DMS153 treated with DMSO at 0.1 percent for 48 hours (cell line): ENCODE measurements at regions not wholly inside any gene's neighbourhood (a gene's known extent, or its start where the extent isn't known, plus 50 kb on each side); places are given as distances from the start of the nearest gene placed in this dataset.
"Not testable (repeated sequence)": the region's sequence is repeated elsewhere in the genome, so short reads cannot be mapped to it uniquely, and the experiment has no call there.

Experiments used
- DNase-seq: peaks from one replicate; lab custom pipeline; 2025; ENCODE audit not compliant: unreplicated experiment; lab: John Stamatoyannopoulos, UW

DNA sequence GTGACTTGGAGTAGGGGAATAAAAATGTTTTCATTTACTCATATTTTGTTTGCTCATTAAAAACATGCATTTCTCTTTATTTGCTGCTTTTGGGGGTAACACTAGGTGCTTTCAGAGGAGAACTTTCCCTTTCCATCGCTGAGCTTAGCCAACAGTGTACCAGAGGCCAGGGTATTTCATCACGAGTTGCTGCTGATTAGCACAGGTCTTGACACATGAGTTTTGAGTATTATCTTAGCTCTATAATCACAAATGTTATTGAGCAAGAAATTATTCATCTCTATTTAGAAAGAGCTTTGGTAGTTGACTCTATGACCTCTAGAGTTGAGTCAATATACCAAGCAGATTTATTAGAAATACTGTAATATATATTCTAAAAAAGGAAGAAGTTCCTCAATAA, 375.9 kb downstream of the NXPH1 start:
- no peak for DNase-seq

DNA sequence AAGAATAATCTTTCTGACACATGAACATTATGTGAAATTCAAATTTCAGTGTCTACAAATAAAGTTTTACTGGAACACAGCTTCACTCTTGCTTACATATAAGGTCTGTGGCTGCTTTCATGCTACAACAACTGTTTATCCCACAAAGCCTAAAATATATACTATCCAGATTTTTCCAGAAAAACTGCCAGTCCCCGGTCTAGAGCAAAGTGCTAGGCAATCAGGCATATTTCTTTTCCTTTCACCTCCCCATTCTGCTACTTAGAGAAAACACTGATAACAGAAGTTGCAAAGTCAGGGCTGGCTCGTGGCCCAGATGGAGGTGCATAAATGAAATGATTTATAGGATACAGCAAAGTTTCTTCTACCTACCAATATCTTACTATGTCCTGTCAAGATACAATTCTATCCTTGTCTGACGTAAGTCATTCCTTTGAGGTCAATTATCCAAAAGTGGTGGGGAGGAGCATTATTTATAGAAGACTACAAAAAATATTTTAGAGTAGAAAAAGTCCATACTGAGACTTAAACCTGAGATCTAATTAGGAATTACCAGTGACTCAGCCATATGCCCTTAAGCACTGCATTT, 384.1 kb downstream of the NXPH1 start:
- no peak for DNase-seq

DNA sequence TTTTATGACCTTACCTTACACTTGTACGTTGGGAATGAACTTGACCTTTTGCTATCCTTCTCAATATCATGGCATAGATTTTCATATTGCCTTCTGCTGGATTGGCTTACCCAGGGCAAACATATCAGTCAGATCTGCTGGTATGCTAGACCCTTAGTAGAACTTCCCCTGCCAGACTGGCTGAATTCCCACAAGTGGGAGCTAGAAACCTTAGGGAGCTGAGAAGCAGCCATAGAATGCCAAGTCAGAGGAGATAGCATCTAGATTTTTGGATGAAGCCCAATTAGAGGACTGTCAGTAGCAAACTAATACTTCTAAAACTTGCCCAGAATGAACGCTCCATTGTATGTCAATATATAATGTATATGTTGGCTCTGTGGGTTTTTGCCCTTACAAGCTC, 385.0 kb downstream of the NXPH1 start:
- DNase-seq: no peak

DNA sequence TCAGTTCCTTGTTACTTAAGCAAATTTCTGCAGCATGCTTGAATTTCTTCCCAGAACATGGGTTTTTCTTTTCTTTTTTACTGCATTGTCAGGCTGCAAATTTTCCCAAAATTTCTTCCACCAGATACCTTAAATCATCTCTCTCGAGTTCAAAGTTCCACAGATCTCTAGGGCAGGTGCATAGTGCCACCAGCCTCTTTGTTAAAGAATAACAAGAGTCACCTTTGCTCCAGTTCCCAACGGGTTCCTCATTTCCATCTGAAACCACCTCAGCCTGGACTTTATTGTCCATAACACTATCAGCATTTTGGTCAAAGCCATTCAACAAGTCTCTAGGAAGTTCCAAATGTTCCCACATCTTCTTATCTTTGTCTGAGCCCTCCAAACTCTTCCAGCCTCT, 389.2 kb downstream of the NXPH1 start:
- DNase-seq: no peak

DNA sequence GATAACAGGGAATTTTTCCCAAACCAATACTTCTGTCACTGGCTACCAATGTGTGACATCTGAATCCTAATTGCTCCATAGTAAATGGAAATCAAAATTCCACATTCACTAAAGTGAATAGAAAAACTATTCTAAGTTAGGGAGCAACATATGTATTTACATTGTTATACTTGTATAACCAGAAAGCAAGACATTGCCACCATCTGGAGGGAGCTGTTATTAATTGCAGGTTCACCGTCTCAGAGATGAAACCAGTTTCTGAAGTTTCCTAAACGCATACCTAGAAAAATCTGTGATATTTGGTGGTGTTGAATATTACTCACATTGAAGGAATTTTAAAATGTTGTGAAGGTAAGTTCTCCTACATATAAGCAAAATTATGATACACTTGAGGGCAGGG, 390.1 kb downstream of the NXPH1 start:
- DNase-seq: no peak

DNA sequence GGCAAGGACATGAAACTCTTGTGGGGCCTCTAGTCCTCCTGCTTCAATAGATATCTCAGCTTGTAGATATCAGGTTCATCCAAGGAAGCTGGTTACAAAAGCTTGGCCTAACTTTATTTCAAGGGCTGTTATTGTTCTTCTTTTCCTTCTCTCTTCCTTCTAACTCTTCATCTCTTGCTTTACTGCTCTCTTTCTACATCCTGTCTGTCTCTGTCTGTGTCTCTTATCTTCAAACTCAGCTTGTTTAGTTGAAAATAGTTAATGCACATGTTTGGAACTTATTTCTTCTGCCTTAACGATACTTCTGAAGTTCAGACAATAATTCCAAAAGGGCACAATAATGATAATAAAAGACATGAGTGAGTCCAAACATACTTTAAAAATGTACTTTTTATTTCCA, 393.9 kb downstream of the NXPH1 start:
- no peak for DNase-seq

DNA sequence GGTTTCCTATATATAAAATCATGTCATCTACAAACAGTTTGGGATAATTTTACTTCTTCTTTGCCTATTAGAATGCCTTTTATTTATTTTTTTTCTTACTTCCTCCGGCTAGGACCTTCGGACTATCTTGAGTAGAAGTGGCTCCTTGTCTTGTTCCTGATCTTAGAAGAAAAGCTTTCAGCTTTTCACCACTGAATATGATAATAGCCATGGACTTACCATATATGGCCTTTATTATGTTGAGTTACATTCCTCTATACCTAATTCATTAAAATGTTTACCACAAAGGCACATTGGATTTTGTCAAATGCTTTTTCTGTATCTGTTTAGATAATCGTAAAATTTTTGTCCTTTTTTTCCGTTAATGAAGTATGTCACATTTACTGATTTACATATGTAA, 395.7 kb downstream of the NXPH1 start:
- no peak for DNase-seq

DNA sequence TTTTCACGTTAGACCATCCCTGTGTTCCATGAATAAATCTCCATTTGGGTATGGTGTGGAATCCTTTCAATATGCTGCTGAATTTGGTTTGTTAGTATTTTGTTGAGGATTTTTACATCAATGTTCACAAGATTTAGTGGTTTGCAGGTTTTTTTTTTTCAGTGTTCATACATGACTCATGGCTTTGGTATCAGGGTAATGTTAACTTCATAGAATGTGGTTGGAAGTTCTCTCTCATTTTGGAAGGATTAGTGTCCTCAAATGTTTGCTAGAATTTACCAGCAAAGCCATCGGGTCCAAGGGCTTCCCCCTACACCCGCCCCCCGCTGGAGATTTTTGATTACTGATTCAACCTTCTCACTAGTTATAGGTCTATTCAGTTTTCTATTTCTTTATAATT, 398.0 kb downstream of the NXPH1 start:
- DNase-seq: no peak

DNA sequence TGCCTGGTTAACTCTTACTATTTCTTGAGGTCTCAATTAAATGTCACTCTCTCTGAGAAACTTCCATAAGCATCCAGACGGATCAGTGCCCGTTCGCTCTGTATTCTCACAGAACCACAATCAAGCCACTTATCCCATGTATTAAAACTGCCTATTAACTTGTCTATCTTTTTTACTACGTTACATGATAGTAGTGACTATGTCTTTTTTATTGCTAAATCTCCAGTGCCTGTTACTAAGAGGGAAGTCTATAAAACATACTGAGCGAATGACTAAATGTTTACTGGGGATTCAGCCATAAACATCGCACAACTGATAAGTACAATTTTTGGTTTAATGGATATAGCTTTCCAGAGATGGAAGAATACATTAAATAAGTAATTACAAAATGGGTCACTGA, 399.9 kb downstream of the NXPH1 start:
- no peak for DNase-seq

DNA sequence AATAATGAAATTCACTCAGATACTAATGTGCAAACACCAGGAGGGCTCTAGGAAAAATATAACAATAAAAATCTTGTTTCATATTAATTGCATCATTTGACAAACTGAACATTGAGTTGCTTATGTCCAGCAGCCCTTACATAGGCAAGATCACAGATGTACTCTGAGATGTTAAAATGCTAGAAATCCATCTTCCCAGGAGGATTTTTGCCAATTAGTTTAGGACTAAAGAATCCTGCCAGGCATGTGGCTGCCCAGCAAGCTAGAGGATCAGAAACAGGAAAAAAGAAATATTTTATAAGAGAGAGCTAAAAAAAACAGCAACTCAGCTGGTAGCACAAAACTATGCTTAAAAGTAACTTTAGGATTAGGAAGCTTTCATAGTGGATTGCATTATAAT, 407.8 kb downstream of the NXPH1 start:
- DNase-seq: no peak

DNA sequence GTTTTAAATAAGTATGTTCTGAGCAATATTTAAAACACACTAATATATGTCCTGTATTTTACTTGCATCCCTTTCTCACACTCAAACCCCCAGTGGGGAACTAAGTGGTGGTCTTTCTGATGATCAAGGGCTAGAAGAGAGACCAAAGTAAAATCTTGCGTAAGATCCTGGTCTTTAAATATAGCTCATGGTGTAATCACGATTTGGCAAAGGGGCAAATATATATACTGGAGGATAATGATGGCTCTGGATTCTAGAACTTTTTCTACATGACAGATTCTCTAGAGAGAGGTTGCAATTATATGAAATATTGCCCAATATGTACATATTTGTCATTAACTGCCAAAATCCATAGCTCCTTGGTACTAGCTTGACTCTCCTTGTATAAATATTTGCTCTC, 438.3 kb downstream of the NXPH1 start:
- no peak for DNase-seq

DNA sequence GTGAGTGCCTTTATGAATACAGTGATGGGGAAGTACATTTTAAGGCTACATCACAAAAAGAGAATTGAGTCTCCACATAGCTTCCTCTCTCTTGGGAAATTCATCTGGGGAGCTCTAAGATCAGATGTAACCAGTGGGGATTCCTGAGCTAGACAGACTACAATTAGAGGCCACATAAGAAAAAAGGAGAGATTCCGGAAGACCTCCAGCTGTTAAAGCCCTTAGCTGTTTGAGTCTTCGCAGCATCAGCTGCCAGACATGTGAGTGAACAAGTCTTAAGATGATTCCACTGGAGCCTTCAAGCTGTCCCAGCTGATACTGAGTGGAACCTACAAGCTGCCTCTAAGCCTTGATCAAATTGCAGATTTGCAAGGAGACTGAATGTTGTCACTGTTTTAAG, 448.5 kb downstream of the NXPH1 start:
- DNase-seq: no peak

DNA sequence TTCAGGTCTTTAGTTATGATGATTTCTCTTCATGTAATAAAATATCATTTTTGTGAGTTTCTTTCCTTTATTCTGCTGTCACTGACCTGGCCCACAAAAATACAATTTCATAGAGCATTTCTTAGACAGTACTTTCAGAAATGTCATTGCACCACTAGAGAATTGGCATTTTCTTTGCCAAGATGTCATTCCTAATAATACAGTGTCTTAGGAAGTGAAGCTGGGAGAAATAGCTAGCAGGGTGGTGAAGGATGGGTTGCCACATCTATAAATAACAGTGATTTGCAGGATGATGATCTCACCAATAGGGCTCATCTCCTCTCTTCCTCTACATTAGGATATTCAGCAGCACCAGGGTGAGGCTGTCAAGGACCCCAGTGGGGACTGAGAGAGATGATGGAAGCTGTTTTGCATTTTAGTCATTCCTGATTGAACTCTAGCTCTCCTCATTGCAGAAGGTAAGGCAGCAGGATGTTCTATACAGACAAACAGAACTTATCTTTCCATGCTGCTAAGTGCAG, 452.1 kb downstream of the NXPH1 start:
- DNase-seq: no peak

DNA sequence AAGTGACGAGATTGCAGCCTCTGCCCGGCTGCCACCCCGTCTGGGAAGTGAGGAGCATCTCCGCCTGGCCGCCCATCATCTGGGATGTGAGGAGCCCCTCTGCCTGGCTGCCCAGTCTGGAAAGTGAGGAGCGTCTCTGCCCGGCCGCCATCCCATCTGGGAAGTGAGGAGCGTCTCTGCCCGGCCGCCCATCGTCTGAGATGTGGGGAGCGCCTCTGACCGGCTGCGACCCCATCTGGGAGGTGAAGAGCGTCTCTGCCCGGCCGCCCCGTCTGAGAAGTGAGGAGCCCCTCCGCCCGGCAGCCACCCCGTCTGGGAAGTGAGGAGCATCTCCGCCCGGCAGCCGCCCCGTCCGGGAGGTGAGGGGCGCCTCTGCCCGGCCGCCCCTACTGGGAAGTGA, 456.9 kb downstream of the NXPH1 start:
- DNase-seq: not testable (repeated sequence)

DNA sequence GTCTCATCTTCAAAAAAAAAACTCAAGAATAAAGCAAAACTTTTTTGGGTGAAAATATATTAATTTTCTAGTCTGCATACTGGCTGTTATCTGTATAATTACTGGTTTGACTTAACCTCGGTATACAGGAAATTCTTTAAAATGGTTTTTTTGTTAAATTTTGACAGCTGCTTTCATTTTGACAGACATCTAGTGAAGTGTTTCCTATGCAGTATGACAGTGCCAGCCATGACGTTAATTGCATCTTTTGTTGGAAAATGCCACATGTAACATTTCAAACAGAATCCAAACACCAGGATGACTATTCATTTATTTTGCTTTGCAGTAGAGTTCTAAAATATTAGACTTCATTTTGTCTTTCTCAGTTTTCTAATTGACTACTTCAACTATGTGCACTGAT, 460.4 kb downstream of the NXPH1 start:
- no peak for DNase-seq

DNA sequence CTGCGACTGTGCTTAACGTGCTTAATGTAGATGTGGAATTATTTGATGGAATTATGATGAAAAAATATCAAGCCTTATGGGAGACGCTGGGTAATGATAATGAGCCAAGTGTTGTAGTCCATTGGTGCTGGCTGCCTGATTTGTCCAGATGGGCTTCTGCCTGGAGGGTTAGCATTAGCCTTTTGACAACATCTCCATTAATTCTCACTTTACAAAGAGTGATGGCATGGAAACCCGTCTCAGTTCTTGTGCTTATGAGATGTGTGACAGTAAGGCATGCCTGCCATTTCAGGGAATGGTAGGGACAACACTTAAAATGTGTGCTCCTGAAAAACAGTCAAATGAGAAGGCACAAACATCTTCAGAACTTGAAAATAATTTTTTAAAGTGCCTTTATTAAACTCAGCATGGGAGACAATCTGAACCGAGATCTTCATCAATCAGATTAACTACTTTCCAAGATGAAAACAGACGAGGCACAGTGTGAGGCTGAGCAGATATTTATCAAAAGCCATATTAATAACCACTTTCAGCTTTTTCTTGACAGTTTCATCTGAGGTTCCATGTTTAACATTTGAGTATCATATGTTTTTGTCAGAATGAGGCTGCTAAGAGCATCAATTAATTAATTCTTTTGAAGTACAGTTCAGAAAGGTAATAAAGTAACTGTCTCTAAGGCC, 473.1 kb downstream of the NXPH1 start:
- DNase-seq: no peak

DNA sequence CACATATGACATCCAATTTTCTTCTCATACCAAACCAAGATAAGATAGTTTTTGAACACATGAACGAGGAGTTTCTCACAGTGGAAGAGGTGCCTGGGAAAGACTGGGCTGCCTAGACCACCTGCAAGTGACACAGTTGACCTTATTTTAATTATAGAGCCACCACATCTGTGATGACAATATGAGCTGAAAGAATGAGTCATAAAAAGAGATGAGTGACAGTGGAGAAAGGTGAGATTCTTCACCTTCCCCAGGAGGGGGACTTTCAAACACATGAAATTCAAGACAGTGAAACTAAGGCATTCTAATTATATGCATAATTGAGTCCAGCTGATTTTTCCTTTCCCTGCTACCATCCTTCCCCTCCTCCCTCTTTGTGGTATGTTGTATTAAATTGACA, 475.5 kb downstream of the NXPH1 start:
- DNase-seq: peak; percentile 8

DNA sequence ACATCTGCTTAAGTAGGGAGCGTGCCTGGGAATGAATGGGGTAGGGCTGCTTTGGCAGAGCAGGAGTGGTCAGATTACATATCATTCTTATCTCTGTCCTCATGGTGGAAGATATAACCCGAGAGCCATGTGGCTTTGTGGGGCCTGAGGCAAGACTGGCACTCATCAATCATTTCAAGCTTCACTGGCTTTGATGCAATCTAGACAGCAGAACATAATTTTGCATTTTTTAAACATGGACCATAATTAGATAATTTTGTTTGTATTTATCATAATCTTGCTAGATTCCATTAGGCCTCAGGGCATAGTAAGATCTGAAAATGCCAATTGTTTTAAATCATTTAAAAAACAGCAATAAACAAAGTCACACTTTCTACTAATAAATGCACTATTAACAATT, 480.3 kb downstream of the NXPH1 start:
- DNase-seq: no peak

DNA sequence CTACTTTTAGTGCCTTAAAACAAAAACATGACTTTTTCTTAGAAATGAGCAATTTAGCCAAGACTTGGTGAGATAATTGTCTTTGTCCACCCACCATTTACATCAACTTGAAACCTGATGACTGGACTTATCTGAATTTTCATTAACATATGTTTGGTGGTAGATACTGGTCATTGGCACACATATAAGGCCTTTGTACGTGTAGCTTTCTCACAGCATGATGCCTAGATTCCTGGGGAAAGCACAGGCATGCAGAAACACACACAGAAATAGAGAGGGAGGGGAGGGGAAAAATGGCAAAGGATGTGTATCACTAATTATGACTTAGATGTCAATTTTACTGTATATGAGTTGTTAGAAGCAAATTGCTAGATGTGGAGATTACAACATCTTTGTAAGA, 488.4 kb downstream of the NXPH1 start:
- no peak for DNase-seq

DNA sequence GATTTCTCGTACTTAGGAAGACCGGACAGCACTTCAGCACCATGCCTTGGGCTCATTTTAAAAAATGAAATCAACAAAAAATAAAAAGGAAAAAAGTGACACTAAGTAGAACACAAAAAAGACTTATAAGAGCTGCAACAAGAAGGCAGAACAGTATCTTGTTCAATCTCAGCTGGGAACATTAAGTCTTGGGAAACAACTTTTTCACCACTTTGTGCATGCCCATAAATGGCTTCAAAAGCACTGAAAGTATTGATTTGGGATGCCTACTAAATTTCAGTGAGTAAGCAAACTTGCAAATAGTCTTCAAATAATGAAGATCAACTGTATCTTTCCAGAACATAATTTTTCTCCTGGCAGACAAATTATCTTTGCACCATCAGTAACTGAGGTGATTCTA, 489.3 kb downstream of the NXPH1 start:
- no peak for DNase-seq

DNA sequence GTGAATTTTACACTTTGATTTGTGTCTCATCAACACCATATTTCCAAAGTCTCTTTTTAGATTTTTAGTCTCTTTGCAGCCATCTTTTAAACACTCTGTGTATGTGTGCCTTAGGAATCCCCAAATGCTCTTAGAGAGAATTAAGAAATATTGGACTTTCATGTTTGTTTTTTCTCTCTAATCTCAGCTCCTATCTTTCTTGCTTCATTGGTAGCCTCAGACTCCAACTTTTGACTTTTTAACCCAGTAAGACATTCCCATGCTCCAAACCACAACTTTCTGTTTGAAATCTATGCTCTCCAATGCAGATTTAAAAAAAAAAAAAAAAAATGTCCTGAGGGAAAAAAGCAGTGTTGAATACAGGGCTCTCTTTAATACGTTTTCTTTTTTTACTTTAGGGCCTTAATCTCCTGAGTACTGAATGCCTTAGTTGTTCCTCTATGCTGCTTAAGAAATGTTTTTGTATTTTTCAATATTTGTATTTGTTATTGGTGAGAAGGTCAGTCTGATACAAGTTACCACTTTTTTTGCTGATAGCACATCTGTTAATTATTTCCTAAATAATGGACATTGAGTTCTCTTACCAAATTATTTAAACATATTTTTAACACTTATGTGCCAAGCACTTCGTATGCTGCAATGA, 489.9 kb downstream of the NXPH1 start:
- no peak for DNase-seq

DNA sequence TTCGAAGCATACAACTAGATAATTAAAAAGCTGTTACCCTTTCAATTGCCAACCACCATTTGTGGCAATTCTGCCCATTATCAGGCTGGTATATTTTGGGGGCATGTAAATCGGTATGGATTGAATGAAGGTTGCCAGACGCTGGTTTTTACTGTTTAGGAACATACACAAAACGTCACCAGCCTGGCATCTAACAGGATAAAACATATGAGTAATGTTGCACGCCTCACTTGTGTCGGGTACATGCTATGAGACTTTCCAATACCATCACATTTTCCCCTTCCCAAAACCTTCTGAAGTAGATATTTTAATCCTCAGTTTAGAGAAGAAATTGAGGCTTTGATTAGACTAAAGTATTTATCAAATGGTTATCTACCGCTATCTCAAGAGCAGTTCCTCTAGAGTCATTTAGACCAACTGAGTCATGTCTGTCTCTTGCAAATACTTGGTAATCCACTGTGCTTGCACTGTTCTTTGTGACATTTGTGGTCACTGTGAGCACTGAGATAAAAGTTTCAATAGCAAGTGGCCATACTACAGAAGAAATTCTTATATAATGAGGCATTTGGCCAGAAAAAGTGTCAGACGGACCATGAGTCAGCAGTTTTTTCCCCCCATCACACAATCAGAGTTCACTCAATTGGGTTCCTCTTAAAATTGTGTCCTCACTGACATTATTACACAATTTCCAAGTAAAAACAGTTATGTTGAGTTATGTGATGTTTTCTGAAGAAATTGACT, 498.7 kb downstream of the NXPH1 start:
- no peak for DNase-seq
